Left ventricle myocardium inferior (tissue), 1 donor: ENCODE measurements at regions not wholly inside any gene's neighbourhood (a gene's known extent, or its start where the extent isn't known, plus 50 kb on each side); places are given as distances from the start of the nearest gene placed in this dataset.

Experiments
- DNase-seq: peaks from one replicate; pipeline ENCODE4 v3.0.0-alpha.2; 2020
- H3K27ac ChIP-seq: fragments of 200-600 bp; replicated peaks from 2 replicates; pipeline ENCODE4 v1.8.0; 2021
- H3K27me3 ChIP-seq: fragments of 200-600 bp; 2 replicates; pipeline ENCODE4 v1.8.0; 2021; ENCODE audit warnings: low read depth
- H3K36me3 ChIP-seq: fragments of 200-600 bp; 2 replicates; pipeline ENCODE4 v1.8.0; 2021
- H3K4me1 ChIP-seq: fragments of 200-600 bp; 2 replicates; pipeline ENCODE4 v1.8.0; 2021
- H3K4me3 ChIP-seq: fragments of 200-600 bp; 2 replicates; pipeline ENCODE4 v1.8.0; 2021; ENCODE audit warnings: mild to moderate bottlenecking, moderate library complexity
- H3K9me3 ChIP-seq: fragments of 200-600 bp; replicated peaks from 2 replicates; pipeline ENCODE4 v1.8.0; 2021
- intact Hi-C: fragments of 100-400 bp; cut with micrococcal nuclease; formaldehyde crosslinking; loops from one replicate; pipeline ENCODE4 v1.11.0; 2022
- TF ChIP-seq, protein P1 (sequence below): fragments of 200-600 bp; IDR thresholded peaks from 2 replicates; pipeline ENCODE4 v1.8.0; 2021; ENCODE audit warnings: antibody characterized with exemption, mild to moderate bottlenecking, borderline replicate concordance
- donor health status: DM: no; HTN: yes; CAD: no; lungs with severe emphysema.

DNA sequence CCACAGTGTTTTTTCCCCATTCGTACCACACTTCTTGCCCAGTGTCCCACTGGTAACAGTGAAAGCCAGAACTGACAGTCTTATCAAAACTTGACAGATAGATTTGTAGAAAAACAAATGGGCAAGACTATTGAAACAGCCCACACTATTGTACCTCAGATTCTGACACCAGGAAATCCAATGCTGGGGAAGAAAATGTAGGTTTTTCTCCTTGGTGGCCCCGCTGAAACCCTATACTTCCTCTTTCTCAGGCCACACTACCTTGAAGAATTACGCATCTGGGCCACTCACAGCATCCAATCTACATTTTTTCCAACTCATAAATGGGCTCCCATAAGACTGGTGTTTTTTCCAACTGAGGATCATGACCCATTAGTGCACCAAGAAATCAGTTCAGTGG lies 90.9 kb upstream of the HDDC2 start:
- H3K9me3 ChIP-seq, result no peaks in the 10 kb centered on the region
- no peaks in the 10 kb centered on the region for H3K4me1 ChIP-seq
- intact Hi-C loops, result no loop called here
- no peaks in the 10 kb centered on the region for H3K27me3 ChIP-seq
- no peak overlapping the region for H3K4me3 ChIP-seq
- TF ChIP-seq, protein P1, sequence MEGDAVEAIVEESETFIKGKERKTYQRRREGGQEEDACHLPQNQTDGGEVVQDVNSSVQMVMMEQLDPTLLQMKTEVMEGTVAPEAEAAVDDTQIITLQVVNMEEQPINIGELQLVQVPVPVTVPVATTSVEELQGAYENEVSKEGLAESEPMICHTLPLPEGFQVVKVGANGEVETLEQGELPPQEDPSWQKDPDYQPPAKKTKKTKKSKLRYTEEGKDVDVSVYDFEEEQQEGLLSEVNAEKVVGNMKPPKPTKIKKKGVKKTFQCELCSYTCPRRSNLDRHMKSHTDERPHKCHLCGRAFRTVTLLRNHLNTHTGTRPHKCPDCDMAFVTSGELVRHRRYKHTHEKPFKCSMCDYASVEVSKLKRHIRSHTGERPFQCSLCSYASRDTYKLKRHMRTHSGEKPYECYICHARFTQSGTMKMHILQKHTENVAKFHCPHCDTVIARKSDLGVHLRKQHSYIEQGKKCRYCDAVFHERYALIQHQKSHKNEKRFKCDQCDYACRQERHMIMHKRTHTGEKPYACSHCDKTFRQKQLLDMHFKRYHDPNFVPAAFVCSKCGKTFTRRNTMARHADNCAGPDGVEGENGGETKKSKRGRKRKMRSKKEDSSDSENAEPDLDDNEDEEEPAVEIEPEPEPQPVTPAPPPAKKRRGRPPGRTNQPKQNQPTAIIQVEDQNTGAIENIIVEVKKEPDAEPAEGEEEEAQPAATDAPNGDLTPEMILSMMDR, result no peak
- no peaks in the 10 kb centered on the region for H3K36me3 ChIP-seq
- no peak overlapping the region for H3K27ac ChIP-seq
- no peak for DNase-seq

DNA sequence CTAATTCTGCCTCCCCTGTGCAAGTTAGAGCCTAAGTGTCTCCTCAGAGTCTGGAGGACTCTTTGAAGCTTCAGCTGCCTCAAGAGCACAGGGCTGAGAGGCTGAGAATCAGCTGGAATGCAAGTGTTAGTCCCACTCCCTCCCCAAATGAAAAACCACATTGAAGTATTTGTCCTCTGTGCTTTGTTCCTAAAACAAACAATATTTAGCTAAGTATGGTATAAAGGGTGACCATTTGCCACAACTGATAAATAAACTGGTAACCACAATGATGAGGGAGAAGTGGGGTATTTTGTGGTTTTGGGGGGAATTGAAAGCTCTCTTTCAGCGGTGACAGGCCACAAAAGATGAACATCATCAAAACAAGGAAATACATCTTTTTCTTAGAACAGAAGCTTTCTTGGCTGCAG lies 91.7 kb upstream of the HDDC2 start:
- intact Hi-C loops, result no loop called here
- no peak for DNase-seq
- TF ChIP-seq, protein P1, result no peak
- no peaks in the 10 kb centered on the region for H3K9me3 ChIP-seq
- no peaks in the 10 kb centered on the region for H3K36me3 ChIP-seq
- no peak overlapping the region for H3K27ac ChIP-seq
- no peaks in the 10 kb centered on the region for H3K27me3 ChIP-seq
- H3K4me3 ChIP-seq, result no peak overlapping the region
- no peaks in the 10 kb centered on the region for H3K4me1 ChIP-seq

DNA sequence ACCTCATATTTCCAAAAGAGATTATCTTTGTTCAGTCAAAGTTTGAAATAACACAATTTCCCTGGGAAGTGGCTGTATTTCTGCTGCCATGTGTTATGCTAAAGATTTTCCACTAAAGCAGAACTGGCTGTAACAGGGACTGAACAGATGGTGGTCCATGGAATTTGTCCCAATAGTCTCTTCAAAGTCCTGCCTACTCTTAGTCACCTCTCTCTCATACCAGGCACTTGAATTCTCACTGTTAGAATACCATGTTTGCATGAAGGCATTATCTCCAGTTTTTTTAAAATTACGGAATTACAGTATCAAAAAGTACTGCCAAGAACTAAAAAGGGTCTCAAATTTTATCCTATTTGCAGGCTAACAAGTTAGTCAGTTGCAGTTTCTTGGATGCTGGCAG lies 105.0 kb upstream of the HDDC2 start:
- intact Hi-C loops, result no loop called here
- TF ChIP-seq, protein P1, result no peak
- no peak for DNase-seq
- no peaks in the 10 kb centered on the region for H3K27me3 ChIP-seq
- H3K9me3 ChIP-seq, result peaks cover 5% of the 10 kb centered on the region
- H3K4me3 ChIP-seq, result no peak overlapping the region
- no peaks in the 10 kb centered on the region for H3K36me3 ChIP-seq
- H3K4me1 ChIP-seq, result no peaks in the 10 kb centered on the region
- no peak overlapping the region for H3K27ac ChIP-seq

DNA sequence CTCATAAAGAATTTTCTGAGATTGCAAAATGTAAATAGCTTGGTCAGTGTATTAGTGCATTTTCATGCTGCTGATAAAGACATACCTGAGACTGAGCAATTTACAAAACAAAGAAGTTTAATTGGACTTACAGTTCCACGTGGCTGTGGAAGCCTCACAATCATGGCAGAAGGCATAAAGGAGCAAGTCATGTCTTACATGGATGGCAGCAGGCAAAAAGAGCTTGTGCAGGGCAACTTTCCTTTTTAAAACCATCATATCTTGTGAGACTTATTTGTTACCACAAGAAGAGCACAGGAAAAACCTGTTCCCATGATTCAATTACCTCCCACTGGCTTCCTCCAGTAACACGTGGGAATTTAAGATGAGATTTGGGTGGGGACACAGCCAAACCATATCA lies 112.7 kb upstream of the HDDC2 start:
- H3K4me3 ChIP-seq, result no peak overlapping the region
- DNase-seq, result no peak
- H3K4me1 ChIP-seq, result no peaks in the 10 kb centered on the region
- TF ChIP-seq, protein P1, result no peak
- no peaks in the 10 kb centered on the region for H3K36me3 ChIP-seq
- H3K27ac ChIP-seq, result no peak overlapping the region
- no peaks in the 10 kb centered on the region for H3K27me3 ChIP-seq
- intact Hi-C loops, result no loop called here
- peaks cover 7% of the 10 kb centered on the region for H3K9me3 ChIP-seq

DNA sequence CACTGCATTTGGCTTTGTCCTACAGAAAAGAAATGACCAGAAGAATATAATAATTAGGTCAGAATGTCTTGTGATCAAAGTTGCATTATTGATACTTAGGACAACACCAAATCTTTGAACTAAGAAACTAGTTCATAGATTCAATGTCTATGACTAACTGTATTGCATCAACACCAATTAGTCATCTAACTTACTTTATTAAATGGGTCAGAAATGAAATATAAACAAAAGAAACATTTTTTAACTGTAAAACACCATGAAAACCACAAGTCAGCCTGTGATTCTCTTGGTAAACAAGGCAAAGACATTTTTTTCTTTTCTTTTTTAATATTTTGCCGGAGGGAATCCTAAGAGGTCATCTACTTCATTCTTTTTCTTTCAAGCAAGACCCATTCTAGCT lies 114.1 kb upstream of the HDDC2 start:
- TF ChIP-seq, protein P1, result no peak
- H3K4me1 ChIP-seq, result no peaks in the 10 kb centered on the region
- intact Hi-C loops, result no loop called here
- H3K27me3 ChIP-seq, result no peaks in the 10 kb centered on the region
- peaks cover 7% of the 10 kb centered on the region for H3K9me3 ChIP-seq
- H3K4me3 ChIP-seq, result no peak overlapping the region
- no peaks in the 10 kb centered on the region for H3K36me3 ChIP-seq
- no peak overlapping the region for H3K27ac ChIP-seq
- no peak for DNase-seq

DNA sequence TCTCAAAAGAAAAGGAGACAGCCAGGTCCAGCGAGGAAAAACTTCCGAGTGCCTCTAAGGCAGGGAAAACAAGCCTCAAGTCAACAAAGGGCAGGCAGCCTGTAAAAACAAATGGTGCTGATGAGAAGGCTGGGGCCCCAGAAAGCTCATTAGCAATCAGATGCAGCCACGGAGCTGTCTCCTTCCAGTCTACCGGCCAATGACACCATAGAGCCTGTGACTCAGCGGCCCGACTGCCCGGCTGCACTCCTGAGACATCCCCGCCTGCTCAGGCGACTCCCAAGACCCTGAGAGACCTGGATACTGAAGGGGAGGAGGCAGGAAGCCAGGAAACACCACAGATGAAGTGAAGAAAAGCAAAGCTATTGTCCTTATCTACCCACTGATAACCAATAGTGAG lies 120.1 kb upstream of the HDDC2 start:
- intact Hi-C loops, result no loop called here
- no peaks in the 10 kb centered on the region for H3K36me3 ChIP-seq
- H3K27me3 ChIP-seq, result no peaks in the 10 kb centered on the region
- TF ChIP-seq, protein P1, result no peak
- peak; percentile 18 for DNase-seq
- no peaks in the 10 kb centered on the region for H3K4me1 ChIP-seq
- H3K4me3 ChIP-seq, result peak overlapping the region; percentile 2
- peak overlapping the region; percentile 37 for H3K27ac ChIP-seq
- H3K9me3 ChIP-seq, result no peaks in the 10 kb centered on the region
